Ishikawa (cell line): ENCODE measurements at regions not wholly inside any gene's neighbourhood (a gene's known extent, or its start where the extent isn't known, plus 50 kb on each side); places are given as distances from the start of the nearest gene placed in this dataset.

Source experiments
- CEBPB ChIP-seq: IDR thresholded peaks from 2 replicates; pipeline ENCODE4 v1.6.1; 2012
- CREB1 ChIP-seq: IDR thresholded peaks from 2 replicates; pipeline ENCODE4 v1.6.1; 2012; ENCODE audit warnings: low read depth
- EGR1 ChIP-seq: IDR thresholded peaks from 2 replicates; pipeline ENCODE4 v1.6.1; 2012
- EP300 ChIP-seq: IDR thresholded peaks from 2 replicates; pipeline ENCODE4 v1.6.1; 2012; ENCODE audit warnings: borderline replicate concordance
- FOXM1 ChIP-seq: IDR thresholded peaks from 2 replicates; pipeline ENCODE4 v1.6.1; 2012; ENCODE audit warnings: low read depth, borderline replicate concordance
- NFIC ChIP-seq: IDR thresholded peaks from 2 replicates; pipeline ENCODE4 v1.6.1; 2012
- RAD21 ChIP-seq: IDR thresholded peaks from 2 replicates; pipeline ENCODE4 v1.6.1; 2012; ENCODE audit warnings: low read depth
- TAF1 ChIP-seq: IDR thresholded peaks from 2 replicates; pipeline ENCODE4 v1.6.1; 2012; ENCODE audit warnings: low read depth, mild to moderate bottlenecking
- TCF12 ChIP-seq: IDR thresholded peaks from 2 replicates; pipeline ENCODE4 v1.6.1; 2012; ENCODE audit warnings: low read depth
- TEAD4 ChIP-seq: IDR thresholded peaks from 2 replicates; pipeline ENCODE4 v1.6.1; 2012
- YY1 ChIP-seq: IDR thresholded peaks from 2 replicates; pipeline ENCODE4 v1.6.1; 2012; ENCODE audit warnings: low read depth
- ZBTB7A ChIP-seq: IDR thresholded peaks from 2 replicates; pipeline ENCODE4 v1.6.1; 2012; ENCODE audit warnings: low read depth
- TF ChIP-seq, protein P1 (sequence below): IDR thresholded peaks from 2 replicates; pipeline ENCODE4 v1.6.1; 2012; ENCODE audit warnings: low read depth, mild to moderate bottlenecking
- TF ChIP-seq, protein P2 (sequence below): IDR thresholded peaks from 2 replicates; pipeline ENCODE4 v1.6.1; 2012
- TF ChIP-seq, protein P3 (sequence below): IDR thresholded peaks from 2 replicates; pipeline ENCODE4 v1.6.1; 2012

DNA sequence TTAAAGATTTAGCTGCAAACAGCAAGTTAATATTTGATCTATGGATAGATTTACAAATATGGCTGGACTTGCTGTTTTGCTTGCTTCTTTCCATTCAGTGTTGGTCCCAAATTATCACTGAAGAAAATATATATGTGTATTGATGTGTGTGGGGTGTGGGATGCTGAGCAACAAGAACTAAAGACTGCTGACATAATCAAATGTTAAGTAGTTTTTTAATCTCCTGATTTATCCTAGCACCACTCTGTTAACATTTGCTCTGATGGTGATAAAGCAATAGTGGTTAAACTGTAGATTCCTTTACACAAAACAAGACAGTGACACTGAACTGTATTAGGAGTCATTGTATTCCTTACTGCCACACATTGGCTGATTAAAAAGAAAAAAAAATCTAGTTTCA lies 1023.5 kb upstream of the B3GALT2 start:
- TF ChIP-seq, protein P1, sequence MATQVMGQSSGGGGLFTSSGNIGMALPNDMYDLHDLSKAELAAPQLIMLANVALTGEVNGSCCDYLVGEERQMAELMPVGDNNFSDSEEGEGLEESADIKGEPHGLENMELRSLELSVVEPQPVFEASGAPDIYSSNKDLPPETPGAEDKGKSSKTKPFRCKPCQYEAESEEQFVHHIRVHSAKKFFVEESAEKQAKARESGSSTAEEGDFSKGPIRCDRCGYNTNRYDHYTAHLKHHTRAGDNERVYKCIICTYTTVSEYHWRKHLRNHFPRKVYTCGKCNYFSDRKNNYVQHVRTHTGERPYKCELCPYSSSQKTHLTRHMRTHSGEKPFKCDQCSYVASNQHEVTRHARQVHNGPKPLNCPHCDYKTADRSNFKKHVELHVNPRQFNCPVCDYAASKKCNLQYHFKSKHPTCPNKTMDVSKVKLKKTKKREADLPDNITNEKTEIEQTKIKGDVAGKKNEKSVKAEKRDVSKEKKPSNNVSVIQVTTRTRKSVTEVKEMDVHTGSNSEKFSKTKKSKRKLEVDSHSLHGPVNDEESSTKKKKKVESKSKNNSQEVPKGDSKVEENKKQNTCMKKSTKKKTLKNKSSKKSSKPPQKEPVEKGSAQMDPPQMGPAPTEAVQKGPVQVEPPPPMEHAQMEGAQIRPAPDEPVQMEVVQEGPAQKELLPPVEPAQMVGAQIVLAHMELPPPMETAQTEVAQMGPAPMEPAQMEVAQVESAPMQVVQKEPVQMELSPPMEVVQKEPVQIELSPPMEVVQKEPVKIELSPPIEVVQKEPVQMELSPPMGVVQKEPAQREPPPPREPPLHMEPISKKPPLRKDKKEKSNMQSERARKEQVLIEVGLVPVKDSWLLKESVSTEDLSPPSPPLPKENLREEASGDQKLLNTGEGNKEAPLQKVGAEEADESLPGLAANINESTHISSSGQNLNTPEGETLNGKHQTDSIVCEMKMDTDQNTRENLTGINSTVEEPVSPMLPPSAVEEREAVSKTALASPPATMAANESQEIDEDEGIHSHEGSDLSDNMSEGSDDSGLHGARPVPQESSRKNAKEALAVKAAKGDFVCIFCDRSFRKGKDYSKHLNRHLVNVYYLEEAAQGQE, result no peak

DNA sequence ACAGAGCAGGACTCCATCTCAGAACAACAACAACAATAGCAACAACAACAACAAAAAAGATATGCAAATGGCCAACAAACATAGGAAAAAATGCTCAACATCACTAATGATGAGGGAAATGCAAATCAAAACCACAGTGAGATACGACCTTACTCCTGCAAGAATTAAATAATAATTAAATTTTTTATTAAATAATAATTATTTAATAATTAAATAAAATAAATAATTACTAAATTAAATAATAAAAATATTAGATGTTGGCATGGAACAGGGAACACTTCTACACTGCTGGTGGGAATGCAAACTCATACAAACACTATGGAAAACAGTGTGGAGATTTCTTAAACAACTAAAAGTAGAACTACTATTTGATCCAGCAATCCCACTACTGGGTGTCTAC lies 1022.3 kb upstream of the B3GALT2 start:
- TF ChIP-seq EGR1 (no peak), TAF1 (no peak), NFIC (no peak), EP300 (no peak), CEBPB (no peak)
- TF ChIP-seq, protein P1, result no peak

DNA sequence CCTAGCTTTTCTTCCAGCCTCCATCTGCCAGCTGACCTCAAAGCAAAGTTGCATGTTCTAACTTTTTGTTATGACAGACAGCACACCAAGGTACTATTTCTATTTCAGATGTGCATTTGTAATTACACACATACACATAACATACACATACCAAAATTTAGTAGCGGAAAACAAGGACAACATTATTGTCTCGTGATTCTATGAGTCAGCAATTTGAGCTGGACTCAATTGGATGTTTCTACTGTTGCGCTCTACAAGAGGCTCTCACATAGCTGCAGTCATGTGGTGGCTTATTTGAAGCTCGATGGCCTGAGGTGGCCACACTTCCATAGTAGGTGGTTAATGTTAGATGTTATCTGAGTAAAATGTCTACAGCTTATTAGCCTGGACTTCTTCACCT lies 1010.1 kb upstream of the B3GALT2 start:
- TF ChIP-seq ZBTB7A (no peak), TAF1 (no peak), TCF12 (no peak), TEAD4 (no peak), CEBPB (no peak), NFIC (no peak), EP300 (no peak), EGR1 (no peak), FOXM1 (no peak)
- TF ChIP-seq, protein P2, sequence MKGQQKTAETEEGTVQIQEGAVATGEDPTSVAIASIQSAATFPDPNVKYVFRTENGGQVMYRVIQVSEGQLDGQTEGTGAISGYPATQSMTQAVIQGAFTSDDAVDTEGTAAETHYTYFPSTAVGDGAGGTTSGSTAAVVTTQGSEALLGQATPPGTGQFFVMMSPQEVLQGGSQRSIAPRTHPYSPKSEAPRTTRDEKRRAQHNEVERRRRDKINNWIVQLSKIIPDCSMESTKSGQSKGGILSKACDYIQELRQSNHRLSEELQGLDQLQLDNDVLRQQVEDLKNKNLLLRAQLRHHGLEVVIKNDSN, result no peak
- TF ChIP-seq, protein P1, result no peak

DNA sequence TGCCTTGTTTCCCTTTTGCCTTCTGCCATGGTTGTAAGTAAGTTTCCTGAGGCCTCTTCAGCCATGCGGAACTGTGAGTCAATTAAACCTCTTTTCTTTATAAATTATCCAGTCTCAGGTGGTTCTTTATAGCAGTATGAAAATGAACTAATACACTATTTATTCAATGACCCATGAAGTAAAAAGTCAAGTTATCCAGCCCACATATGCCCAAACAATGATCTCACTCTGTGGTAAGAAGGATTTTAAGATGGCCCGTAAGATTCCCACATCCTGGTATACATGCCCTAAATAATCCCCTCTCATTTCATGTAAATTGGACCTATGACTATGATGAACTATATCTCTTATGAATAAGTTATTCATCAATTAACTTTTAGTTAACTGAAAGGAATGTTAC lies 1008.3 kb upstream of the B3GALT2 start:
- no peak for TF ChIP-seq CREB1
- no peak for TF ChIP-seq CEBPB
- TF ChIP-seq, protein P2, result no peak
- TF ChIP-seq EGR1, result no peak
- TF ChIP-seq RAD21, result no peak
- TF ChIP-seq, protein P1, result no peak
- TF ChIP-seq NFIC, result no peak
- no peak for TF ChIP-seq YY1
- TF ChIP-seq TCF12, result no peak
- TF ChIP-seq FOXM1, result no peak
- TF ChIP-seq, protein P3, sequence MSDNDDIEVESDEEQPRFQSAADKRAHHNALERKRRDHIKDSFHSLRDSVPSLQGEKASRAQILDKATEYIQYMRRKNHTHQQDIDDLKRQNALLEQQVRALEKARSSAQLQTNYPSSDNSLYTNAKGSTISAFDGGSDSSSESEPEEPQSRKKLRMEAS, result no peak
- no peak for TF ChIP-seq ZBTB7A
- TF ChIP-seq TAF1, result no peak
- no peak for TF ChIP-seq EP300
- no peak for TF ChIP-seq TEAD4
